NB4 (cell line): ENCODE measurements at regions not wholly inside any gene's neighbourhood (a gene's known extent, or its start where the extent isn't known, plus 50 kb on each side); places are given as distances from the start of the nearest gene placed in this dataset.

Experiments used
- POLR2A ChIP-seq: IDR thresholded peaks from 2 replicates; pipeline ENCODE4 v1.6.1; 2011; ENCODE audit warnings: mild to moderate bottlenecking; ENCODE audit not compliant: insufficient read length; ENCODE audit errors: extremely low read depth
- TF ChIP-seq, protein P1 (sequence below): IDR thresholded peaks from one replicate; pipeline ENCODE4 v1.5.1; 2012; ENCODE audit warnings: low read depth, low read length

DNA sequence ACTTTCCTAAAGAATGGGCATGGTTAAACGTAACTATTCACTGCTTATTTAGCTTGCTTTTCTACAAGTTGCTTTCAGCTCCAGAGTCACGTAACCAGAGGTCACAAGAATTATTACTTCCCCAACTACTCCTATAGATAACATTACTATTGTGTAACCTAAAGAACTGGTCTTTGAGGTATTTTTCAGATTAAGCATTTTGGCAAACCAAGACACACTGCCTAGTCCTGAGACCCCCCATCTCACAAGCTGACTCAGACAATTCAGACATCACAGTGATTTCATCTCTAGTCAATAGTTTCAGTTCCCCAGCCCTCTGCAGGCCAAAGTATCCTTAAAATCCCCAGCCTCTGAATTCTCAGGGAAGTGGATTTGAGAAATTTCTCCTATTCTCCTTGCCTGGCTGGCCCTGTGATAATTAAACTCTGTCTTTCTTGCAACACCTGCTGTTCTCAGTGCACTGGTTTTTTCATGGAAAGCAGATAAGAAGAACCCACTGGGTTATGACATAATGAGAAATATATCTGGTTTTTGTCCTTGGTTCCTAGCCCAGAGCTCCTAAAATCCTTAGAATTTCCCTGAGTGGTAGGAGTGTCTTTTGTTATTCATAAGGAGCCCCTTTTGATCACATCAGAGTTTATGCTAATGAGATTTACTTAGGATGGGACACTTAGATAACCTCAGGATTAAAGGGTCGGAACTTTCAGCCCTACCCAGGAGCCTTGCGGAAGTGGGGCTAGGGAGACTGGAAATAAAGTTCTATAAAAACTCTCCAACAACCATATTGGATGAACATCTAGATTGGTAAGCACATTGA, 1310.8 kb upstream of the CHAC2 start:
- TF ChIP-seq, protein P1, sequence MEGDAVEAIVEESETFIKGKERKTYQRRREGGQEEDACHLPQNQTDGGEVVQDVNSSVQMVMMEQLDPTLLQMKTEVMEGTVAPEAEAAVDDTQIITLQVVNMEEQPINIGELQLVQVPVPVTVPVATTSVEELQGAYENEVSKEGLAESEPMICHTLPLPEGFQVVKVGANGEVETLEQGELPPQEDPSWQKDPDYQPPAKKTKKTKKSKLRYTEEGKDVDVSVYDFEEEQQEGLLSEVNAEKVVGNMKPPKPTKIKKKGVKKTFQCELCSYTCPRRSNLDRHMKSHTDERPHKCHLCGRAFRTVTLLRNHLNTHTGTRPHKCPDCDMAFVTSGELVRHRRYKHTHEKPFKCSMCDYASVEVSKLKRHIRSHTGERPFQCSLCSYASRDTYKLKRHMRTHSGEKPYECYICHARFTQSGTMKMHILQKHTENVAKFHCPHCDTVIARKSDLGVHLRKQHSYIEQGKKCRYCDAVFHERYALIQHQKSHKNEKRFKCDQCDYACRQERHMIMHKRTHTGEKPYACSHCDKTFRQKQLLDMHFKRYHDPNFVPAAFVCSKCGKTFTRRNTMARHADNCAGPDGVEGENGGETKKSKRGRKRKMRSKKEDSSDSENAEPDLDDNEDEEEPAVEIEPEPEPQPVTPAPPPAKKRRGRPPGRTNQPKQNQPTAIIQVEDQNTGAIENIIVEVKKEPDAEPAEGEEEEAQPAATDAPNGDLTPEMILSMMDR, result no peak
- no peak for TF ChIP-seq POLR2A
